NCI-H524 (cell line): ENCODE measurements at regions not wholly inside any gene's neighbourhood (a gene's known extent, or its start where the extent isn't known, plus 50 kb on each side); places are given as distances from the start of the nearest gene placed in this dataset.
"Not testable (repeated sequence)": the region's sequence is repeated elsewhere in the genome, so short reads cannot be mapped to it uniquely, and the experiment has no call there.

Experiments used
- DNase-seq, 2 experiments: peaks; one replicate each; lab custom pipeline; 2025; lab: John Stamatoyannopoulos, UW

DNA sequence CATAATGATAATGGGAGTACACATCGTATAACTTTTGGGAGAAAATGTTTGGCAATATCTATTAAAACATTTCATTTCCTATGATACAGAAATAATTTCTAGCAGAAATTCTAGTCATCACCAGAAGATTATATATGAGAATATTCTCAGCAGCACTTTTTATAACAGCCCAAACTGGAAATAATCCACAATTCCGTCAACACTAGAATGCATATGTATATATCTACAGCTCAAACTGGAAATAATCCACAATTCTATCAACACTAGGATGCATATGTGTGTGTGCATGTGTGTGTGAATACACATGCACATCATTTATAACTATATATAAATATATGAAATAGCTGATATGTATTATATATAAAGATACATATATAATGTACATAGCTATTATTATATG lies 408.0 kb upstream of the KLHL1 start:
- DNase-seq, result no peak

DNA sequence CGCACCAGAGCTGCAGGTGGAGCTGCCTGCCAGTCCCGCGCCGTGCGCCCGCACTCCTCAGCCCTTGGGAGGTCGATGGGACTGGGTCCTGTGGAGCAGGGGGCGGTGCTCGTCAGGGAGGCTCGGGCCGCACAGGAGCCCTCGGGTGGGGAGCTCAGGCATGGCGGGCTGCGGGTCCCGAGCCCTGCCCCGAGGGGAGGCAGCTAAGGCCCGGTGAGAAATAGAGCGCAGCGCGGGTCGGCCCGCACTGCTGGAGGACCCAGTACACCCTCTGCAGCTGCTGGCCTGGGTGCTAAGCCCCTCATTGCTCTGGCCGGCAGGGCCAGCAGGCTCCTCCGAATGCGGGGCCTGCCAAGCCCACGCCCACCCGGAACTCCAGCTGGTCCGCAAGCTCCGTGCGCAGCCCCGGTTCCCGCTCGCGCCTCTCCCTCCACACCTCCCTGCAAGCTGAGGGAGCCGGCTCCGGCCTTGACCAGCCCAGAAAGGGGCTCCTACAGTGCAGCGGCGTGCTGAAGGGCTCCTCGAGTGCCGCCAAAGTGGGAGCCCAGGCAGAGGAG lies 403.7 kb upstream of the KLHL1 start:
- DNase-seq, result not testable (repeated sequence)

GRCh38 chr13:70505809-70506208 lies 397.6 kb upstream of the KLHL1 start:
- no peak for DNase-seq

GRCh38 chr13:70502944-70503343 lies 394.7 kb upstream of the KLHL1 start:
- DNase-seq, result no peak

- DNase-seq, result no peak
Measured at GRCh38 chr13:70490320-70490935, 382.2 kb upstream of the KLHL1 start.

DNA sequence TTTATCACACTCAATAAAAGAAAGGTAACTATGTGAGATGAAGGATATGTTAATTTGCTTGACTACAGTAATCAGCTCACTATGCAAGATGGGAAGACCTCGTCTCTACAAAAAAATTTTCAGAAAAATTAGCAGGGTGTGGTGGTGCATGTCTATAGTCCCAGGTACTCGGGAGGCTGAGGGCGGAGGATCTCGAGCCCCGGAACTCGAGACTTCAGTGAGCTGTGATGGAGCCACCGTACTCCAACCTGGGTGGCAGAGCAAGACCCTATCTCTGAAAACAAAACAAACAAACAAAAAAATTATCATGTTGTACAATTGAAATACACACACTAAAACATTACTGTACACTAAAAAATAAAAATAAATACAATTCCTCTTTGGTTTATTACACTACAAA lies 376.7 kb upstream of the KLHL1 start:
- DNase-seq, result no peak

- no peak for DNase-seq
Measured at GRCh38 chr13:70483599-70484276, 375.5 kb upstream of the KLHL1 start.

DNA sequence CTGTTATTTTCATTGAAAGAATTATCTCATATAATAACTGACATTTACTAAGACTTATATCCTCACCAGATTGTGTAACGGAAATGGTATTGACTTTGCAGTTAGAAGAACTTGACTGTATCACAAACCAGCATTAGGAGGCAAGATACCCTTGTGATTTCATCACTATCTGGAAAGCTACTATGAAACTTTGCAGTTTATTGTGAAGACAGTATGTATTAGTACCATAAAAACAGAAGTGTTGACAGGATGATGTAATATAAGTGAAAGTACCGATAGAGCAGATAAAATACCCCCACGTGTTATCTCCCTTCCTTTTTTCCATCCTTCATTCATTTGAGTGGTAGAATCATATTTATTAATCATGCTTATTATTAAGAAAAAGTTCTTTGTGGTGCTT lies 365.7 kb upstream of the KLHL1 start:
- no peak for DNase-seq

- DNase-seq, result no peak
Measured at GRCh38 chr13:70469077-70469476, 360.8 kb upstream of the KLHL1 start.

DNA sequence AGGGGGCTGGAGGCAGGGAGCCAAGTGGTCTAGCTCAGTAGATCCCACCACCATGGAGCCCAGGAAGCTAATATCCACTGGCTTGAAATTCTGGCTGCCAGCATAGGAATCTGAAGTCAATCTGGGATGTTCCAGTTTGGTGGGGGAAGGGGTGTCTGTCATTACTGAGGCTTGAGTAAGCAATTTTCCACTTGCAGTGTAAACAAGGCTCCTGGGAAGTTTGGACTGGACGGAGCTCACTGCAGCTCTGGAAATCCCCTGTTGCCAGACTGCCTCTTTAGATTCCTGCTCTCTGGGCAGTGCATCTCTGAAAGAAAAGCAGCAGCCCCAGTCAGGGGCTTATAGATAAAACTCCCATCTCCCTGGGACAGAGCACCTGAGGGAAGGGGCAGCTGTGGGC lies 349.2 kb upstream of the KLHL1 start:
- no peak for DNase-seq

- DNase-seq, result no peak
Measured at GRCh38 chr13:70448820-70449219, 340.6 kb upstream of the KLHL1 start.

DNA sequence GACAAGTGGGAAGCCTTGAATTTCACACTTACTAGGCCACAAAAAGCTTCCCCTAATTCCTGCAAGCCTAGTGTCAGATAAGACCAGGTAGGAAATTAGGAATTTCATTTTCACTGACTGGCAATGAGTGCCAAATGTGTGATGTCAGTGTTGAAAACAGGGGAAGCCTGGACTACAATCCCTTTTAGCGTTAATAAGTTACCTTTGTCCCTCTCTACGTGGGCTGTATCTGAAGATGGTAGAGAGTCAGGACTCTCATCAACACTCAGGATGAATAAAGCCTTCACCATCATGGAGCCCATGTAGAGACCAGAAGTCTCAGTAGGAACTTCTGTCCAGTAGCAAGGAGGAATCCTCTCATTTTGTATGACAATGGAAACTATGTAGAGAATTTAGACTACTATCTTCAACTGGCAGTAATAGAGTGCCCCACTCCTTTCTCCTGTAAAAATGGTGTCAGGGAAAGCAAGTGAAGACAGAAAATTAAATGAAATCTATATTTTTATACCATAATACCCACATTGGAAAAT lies 324.1 kb upstream of the KLHL1 start:
- DNase-seq, result no peak

DNA sequence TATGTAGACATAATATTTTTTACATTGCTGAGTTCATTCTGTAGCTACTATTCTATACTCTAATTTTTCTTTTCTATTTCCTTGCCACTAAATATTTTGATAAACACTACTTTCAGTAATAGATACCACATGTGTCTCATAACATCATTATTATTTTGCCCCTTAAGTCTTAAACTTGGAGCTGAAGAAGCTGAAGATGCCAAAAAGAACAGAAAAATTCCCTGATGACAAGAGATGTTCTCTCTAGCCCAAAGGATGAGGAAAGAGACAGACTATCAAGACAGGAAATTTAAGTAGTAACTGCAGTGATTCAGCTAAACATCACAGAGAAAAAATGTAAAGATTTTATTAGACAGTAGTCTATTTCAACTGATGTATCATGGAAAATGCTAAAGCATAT lies 322.0 kb upstream of the KLHL1 start:
- DNase-seq, result no peak

DNA sequence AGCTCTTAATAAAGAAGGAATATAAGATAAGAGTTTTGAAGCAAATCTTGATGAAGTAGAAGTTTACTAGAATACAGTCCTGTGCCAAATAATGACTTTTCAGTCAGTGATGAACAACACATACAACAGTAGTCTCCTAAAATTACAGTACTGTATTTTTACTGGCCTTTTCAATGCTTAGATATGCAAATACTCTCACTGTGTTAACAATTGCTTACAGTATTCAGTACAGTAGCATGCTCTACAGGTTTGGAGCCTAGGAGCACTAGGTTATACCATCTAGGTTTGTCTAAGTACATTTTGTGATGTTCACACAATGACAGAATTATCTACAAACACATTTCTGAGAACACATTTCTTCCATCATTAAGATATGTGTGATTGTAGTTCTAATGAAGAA lies 316.7 kb upstream of the KLHL1 start:
- DNase-seq, result no peak

GRCh38 chr13:70424428-70424827 lies 316.2 kb upstream of the KLHL1 start:
- DNase-seq, result no peak

DNA sequence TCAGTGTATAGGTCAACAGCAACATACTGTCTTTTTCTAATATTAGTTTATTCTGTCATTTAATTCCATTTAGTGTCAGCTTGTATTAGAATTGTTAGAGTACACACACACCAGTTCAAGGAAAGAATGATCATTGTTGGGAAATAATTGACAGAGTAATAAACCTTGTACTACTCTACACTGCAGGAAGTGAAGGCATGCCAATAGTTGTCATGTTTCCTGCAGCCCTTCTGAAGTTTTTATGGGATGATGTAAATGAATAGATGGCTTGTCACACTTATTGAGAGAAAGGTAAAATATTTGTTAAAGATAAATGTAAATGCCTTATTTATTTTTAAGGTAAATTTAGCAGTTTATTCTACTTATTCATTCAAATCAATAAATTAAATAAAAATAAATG lies 306.9 kb upstream of the KLHL1 start:
- DNase-seq, result no peak

DNA sequence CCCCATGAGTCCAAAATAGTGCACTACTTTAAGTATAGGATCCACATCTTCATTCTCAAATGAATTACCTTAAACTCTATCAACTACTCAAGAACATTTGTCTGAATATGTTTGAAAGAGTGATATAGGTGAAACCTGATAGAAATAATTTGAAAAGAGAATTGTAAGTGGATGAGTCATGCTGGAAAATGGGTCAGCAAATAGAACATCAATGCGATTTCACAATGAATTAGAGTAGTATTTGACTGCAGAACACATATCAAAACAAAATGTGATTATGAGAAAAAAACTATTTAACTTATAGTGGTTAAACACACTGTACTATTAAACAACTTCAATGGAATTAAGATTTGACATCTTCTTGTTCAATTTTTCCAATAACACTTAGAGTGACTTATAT lies 300.6 kb upstream of the KLHL1 start:
- no peak for DNase-seq

DNA sequence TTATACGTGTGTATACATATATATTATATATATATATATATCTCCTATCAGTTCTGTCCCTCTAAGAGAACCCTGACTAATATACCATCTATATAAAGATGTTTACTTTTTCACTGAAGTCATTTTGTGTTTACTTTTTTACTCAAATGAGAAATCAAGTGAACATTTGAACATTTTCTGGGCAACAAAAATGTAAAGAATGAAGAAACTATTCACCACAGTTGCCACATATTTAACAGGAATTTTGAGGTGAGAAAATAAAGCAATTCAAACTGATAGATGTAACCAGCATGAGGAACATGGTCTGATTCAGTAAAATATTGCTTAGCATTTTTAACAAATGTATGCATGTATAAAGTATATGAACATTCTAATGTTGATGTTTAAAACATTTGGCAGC lies 299.2 kb upstream of the KLHL1 start:
- no peak for DNase-seq

GRCh38 chr13:70405266-70405665 lies 297.0 kb upstream of the KLHL1 start:
- DNase-seq, result no peak

DNA sequence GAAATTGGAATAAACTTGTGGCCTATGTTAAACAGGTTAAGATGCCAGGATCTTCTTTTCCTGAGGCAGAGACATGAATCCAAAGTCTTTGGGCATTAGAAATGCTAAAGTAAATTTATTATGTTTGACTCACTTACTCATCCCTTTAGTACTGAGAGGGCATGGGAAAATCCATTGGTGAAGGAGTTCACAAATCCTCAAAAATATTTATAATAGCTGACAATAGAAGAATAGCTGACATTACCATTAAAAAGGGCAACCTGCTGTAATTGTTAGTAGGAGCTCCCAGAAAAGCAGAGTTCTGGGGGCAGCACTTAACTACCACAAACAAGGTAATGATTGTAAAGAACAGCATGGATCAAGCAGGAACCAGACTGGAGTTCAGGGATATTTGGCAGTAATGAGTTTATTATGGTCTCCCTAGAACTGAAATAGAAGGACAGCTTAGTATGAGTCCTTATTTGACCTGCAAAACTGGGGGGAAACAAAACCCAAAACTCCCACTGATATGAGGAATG lies 285.8 kb upstream of the KLHL1 start:
- DNase-seq, result no peak

GRCh38 chr13:70391678-70392077 lies 283.4 kb upstream of the KLHL1 start:
- DNase-seq, result no peak

- no peak for DNase-seq
Measured at GRCh38 chr13:70390968-70391367, 282.7 kb upstream of the KLHL1 start.

DNA sequence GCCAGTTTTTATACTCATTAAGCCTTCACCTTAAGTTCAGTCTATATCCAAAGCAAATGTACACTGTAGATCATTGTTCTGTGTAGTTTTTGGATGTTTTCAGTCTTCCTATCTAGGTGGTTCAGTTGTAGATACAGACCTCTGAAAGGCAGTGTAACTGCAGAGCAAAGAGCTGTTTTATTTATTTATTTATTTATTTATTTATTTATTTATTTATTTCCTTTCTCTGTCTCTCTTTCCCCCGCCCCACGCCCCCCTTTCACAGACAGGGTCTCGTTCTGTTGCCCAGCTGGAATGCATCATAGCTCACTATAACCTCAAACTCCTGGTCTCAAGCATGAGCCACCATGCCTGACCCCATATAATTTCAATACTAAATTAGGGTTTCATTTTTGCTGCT lies 281.8 kb upstream of the KLHL1 start:
- DNase-seq, result no peak
